ENCODE measurements at regions not wholly inside any gene's neighbourhood (a gene's known extent, or its start where the extent isn't known, plus 50 kb on each side); places are given as distances from the start of the nearest gene placed in this dataset.

GRCh38 chr9:29144476-29144875 is 1571.2 kb upstream of the C9orf72 start:
- ChIA-PET CTCF (no interaction called here), POLR2A (no interaction called here), RAD21 (ENCODE audit: low non-redundant PET in 1 of 2, low total read pairs in 2 of 2, uncharacterized antibody in 2 of 2, unreplicated experiment in 2 of 2) (no interaction called here)
- Histone ChIP-seq H3K9me2 (ENCODE audit: insufficient read depth) (no peaks in the 10 kb centered on the region), H2AFZ (ENCODE audit: low read depth, low read length, poor library complexity, severe bottlenecking) (no peak overlapping the region), H3K4me1 (ENCODE audit: control insufficient read depth in 1 of 2, insufficient read depth in 2 of 2, low read length in 2 of 2) (no peaks in the 10 kb centered on the region), H4K20me1 (ENCODE audit: insufficient read depth) (no peaks in the 10 kb centered on the region), H3K27ac (ENCODE audit: low read depth, low read length) (no peak overlapping the region), H3K4me2 (ENCODE audit: low read length) (no peak overlapping the region), H3K9me3 (ENCODE audit: control insufficient read depth in 1 of 2, insufficient read depth in 1 of 2, low read depth in 1 of 2, low read length in 2 of 2) (peaks cover 0 to 3% of the 10 kb centered on the region in 2 experiments; a peak in 1 of 4 replicates), H3K27me3 (ENCODE audit: insufficient read depth, low read length) (no peaks in the 10 kb centered on the region), H3K4me3 (replicated peaks in 1 of 2; ENCODE audit: low read depth in 1 of 2, low read length in 2 of 2) (no peak overlapping the region), H3K79me2 (ENCODE audit: insufficient read depth, low read length) (no peaks in the 10 kb centered on the region), H3K9ac (ENCODE audit: low read length) (no peak overlapping the region), H3K36me3 (ENCODE audit: control insufficient read depth in 1 of 2, insufficient read depth in 2 of 2, low read length in 2 of 2) (no peaks in the 10 kb centered on the region)
- ATAC-seq (no peak), DNase-seq (ENCODE audit: low read depth, low spot score) (no peak)
- intact Hi-C loops (cut with micrococcal nuclease): no loop called here
- no TSS peak for BruUV-seq (replicated peaks)
- TF ChIP-seq ZNF274 (IDR thresholded peaks at IDR 0.05; ENCODE audit: low read depth, low read length): no peak
- TF ChIP-seq ZBTB33 (IDR thresholded peaks at IDR 0.05; ENCODE audit: extremely low read depth, insufficient replicate concordance, low read length): no peak
- no peak for TF ChIP-seq TCF7L2 (IDR thresholded peaks at IDR 0.05; ENCODE audit: borderline replicate concordance, extremely low read depth, insufficient read depth, insufficient read length)
- TF ChIP-seq ZFX (IDR thresholded peaks at IDR 0.05): no peak
- no peak for TF ChIP-seq ATF3 (IDR thresholded peaks at IDR 0.05)
- TF ChIP-seq FOSL1 (IDR thresholded peaks at IDR 0.05; ENCODE audit: low read depth): no peak
- TF ChIP-seq SRF (IDR thresholded peaks at IDR 0.05; ENCODE audit: low read depth): no peak

GRCh38 chr9:29150606-29151005 is 1577.3 kb upstream of the C9orf72 start:
- BruUV-seq (replicated peaks): no TSS peak
- Histone ChIP-seq H2AFZ (ENCODE audit: low read depth, low read length, poor library complexity, severe bottlenecking) (no peak overlapping the region), H3K9me3 (ENCODE audit: control insufficient read depth in 1 of 2, insufficient read depth in 1 of 2, low read depth in 1 of 2, low read length in 2 of 2) (no peaks in the 10 kb centered on the region), H3K27ac (ENCODE audit: low read depth, low read length) (no peak overlapping the region), H3K27me3 (ENCODE audit: insufficient read depth, low read length) (no peaks in the 10 kb centered on the region), H4K20me1 (ENCODE audit: insufficient read depth) (no peaks in the 10 kb centered on the region), H3K36me3 (ENCODE audit: control insufficient read depth in 1 of 2, insufficient read depth in 2 of 2, low read length in 2 of 2) (no peaks in the 10 kb centered on the region), H3K79me2 (ENCODE audit: insufficient read depth, low read length) (no peaks in the 10 kb centered on the region), H3K9ac (ENCODE audit: low read length) (no peak overlapping the region), H3K4me2 (ENCODE audit: low read length) (no peak overlapping the region), H3K9me2 (ENCODE audit: insufficient read depth) (no peaks in the 10 kb centered on the region), H3K4me3 (replicated peaks in 1 of 2; ENCODE audit: low read depth in 1 of 2, low read length in 2 of 2) (no peak overlapping the region), H3K4me1 (ENCODE audit: control insufficient read depth in 1 of 2, insufficient read depth in 2 of 2, low read length in 2 of 2) (no peaks in the 10 kb centered on the region)
- ChIA-PET POLR2A (no interaction called here), CTCF (no interaction called here), RAD21 (ENCODE audit: low non-redundant PET in 1 of 2, low total read pairs in 2 of 2, uncharacterized antibody in 2 of 2, unreplicated experiment in 2 of 2) (no interaction called here)
- ATAC-seq (no peak), DNase-seq (ENCODE audit: low read depth, low spot score) (no peak)
- TF ChIP-seq CBX3 (IDR thresholded peaks at IDR 0.05; ENCODE audit: low read depth) (no peak), CEBPB (IDR thresholded peaks at IDR 0.05; ENCODE audit: low read depth) (no peak), TCF7L2 (IDR thresholded peaks at IDR 0.05; ENCODE audit: borderline replicate concordance, extremely low read depth, insufficient read depth, insufficient read length) (no peak), SP1 (IDR thresholded peaks at IDR 0.05; ENCODE audit: low read depth) (no peak), YY1 (IDR thresholded peaks at IDR 0.05; ENCODE audit: extremely low read depth, insufficient replicate concordance, low read depth, low read length) (no peak), ZBTB33 (IDR thresholded peaks at IDR 0.05; ENCODE audit: extremely low read depth, insufficient replicate concordance, low read length) (no peak), SRF (IDR thresholded peaks at IDR 0.05; ENCODE audit: low read depth) (no peak), POLR2A (IDR thresholded peaks at IDR 0.05; ENCODE audit: borderline replicate concordance, extremely low read depth, insufficient read depth, insufficient read length) (no peak), SIN3A (IDR thresholded peaks at IDR 0.05; ENCODE audit: low read depth) (no peak)
- intact Hi-C loops (cut with micrococcal nuclease): no loop called here
